HPDE6-E6E7 (cell line): ENCODE measurements at regions not wholly inside any gene's neighbourhood (a gene's known extent, or its start where the extent isn't known, plus 50 kb on each side); places are given as distances from the start of the nearest gene placed in this dataset.

ENCODE experiments used
- DNase-seq: peaks from one replicate; pipeline ENCODE4 v3.0.0; 2011; ENCODE audit warnings: missing footprints; ENCODE audit errors: extremely low spot score

GRCh38 chr3:113051787-113052186, 61.0 kb downstream of the GTPBP8 start:
- DNase-seq, result no peak

GRCh38 chr3:113053169-113053568, 62.4 kb downstream of the GTPBP8 start:
- DNase-seq, result no peak

GRCh38 chr3:113054552-113054951, 63.8 kb downstream of the GTPBP8 start:
- DNase-seq, result no peak

GRCh38 chr3:113055201-113055600, 64.4 kb downstream of the GTPBP8 start:
- DNase-seq, result no peak

- DNase-seq, result no peak
Observed at GRCh38 chr3:113055961-113056360, 65.2 kb downstream of the GTPBP8 start.

GRCh38 chr3:113057117-113057516, 66.3 kb downstream of the GTPBP8 start:
- no peak for DNase-seq

- no peak for DNase-seq
Observed at GRCh38 chr3:113058188-113058587, 67.4 kb downstream of the GTPBP8 start.

- no peak for DNase-seq
Observed at GRCh38 chr3:113062705-113063104, 71.9 kb downstream of the GTPBP8 start.

GRCh38 chr3:113063126-113063894, 72.5 kb downstream of the GTPBP8 start:
- no peak for DNase-seq

- DNase-seq, result no peak
Observed at GRCh38 chr3:113064183-113064582, 73.4 kb downstream of the GTPBP8 start.

- DNase-seq, result no peak
Observed at GRCh38 chr3:113065336-113065735, 74.6 kb downstream of the GTPBP8 start.

- no peak for DNase-seq
Observed at GRCh38 chr3:113070072-113070640, 79.4 kb downstream of the GTPBP8 start.

- DNase-seq, result peak; percentile 20
Observed at GRCh38 chr3:113070681-113071113, 79.9 kb downstream of the GTPBP8 start.

GRCh38 chr3:113075588-113075987, 84.8 kb downstream of the GTPBP8 start:
- no peak for DNase-seq

GRCh38 chr3:113079218-113079961, 88.6 kb downstream of the GTPBP8 start:
- no peak for DNase-seq

GRCh38 chr3:113084777-113085176, 94.0 kb downstream of the GTPBP8 start:
- DNase-seq, result no peak

- no peak for DNase-seq
Observed at GRCh38 chr3:113086560-113087461, 96.0 kb downstream of the GTPBP8 start.

- no peak for DNase-seq
Observed at GRCh38 chr3:113088616-113089015, 97.8 kb downstream of the GTPBP8 start.

- DNase-seq, result no peak
Observed at GRCh38 chr3:113091417-113091816, 100.6 kb downstream of the GTPBP8 start.

- no peak for DNase-seq
Observed at GRCh38 chr3:113092746-113093145, 102.0 kb downstream of the GTPBP8 start.

GRCh38 chr3:113094337-113095221, 103.8 kb downstream of the GTPBP8 start:
- DNase-seq, result no peak
